SK-N-SH treated with all-trans-retinoic acid at 6 μM for 48 hours (cell line): ENCODE measurements at regions not wholly inside any gene's neighbourhood (a gene's known extent, or its start where the extent isn't known, plus 50 kb on each side); places are given as distances from the start of the nearest gene placed in this dataset.

Source experiments
- ATAC-seq: fragments of 200-7000 bp; cut with Tn5 transposase; 3 replicates; pipeline ENCODE4 v1.9.1; 2020; ENCODE audit warnings: mild to moderate bottlenecking, moderate library complexity
- BACH2 ChIP-seq: fragments of 250-450 bp; sonication (Bioruptor Pico); IDR thresholded peaks from 2 replicates; pipeline ENCODE4 v1.9.0; 2021; ENCODE audit warnings: mild to moderate bottlenecking, borderline replicate concordance
- CSDC2 ChIP-seq: fragments of 250-450 bp; sonication (Bioruptor Pico); IDR thresholded peaks from 2 replicates; pipeline ENCODE4 v1.5.0; 2020; ENCODE audit warnings: mild to moderate bottlenecking, moderate library complexity
- ESRRG ChIP-seq: fragments of 250-450 bp; sonication (Bioruptor Pico); IDR thresholded peaks from 2 replicates; pipeline ENCODE4 v1.6.1; 2021; ENCODE audit warnings: mild to moderate bottlenecking
- GLIS3 ChIP-seq: fragments of 250-450 bp; sonication (Bioruptor Pico); IDR thresholded peaks from 2 replicates; pipeline ENCODE4 v1.5.0; 2020; ENCODE audit warnings: mild to moderate bottlenecking, moderate library complexity
- ISL1 ChIP-seq: fragments of 250-450 bp; sonication (Bioruptor Pico); IDR thresholded peaks from 2 replicates; pipeline ENCODE4 v2.1.2; 2022; ENCODE audit warnings: mild to moderate bottlenecking, moderate library complexity
- OSR1 ChIP-seq: fragments of 250-450 bp; sonication (Bioruptor Pico); IDR thresholded peaks from 2 replicates; pipeline ENCODE4 v1.8.0; 2022; ENCODE audit warnings: moderate library complexity, mild to moderate bottlenecking, inconsistent platforms
- RARB ChIP-seq: fragments of 250-450 bp; sonication (Bioruptor Pico); IDR thresholded peaks from 2 replicates; pipeline ENCODE4 v1.8.0; 2021; ENCODE audit warnings: mild to moderate bottlenecking, moderate library complexity
- SNAI2 ChIP-seq: fragments of 250-450 bp; sonication (Bioruptor Pico); IDR thresholded peaks from 2 replicates; pipeline ENCODE4 v1.5.0; 2020; ENCODE audit warnings: mild to moderate bottlenecking, moderate library complexity
- TCF4 ChIP-seq: fragments of 250-450 bp; sonication (Bioruptor Pico); IDR thresholded peaks from 2 replicates; pipeline ENCODE4 v1.8.0; 2021; ENCODE audit warnings: mild to moderate bottlenecking, moderate library complexity, borderline replicate concordance
- TOX ChIP-seq: fragments of 250-450 bp; sonication (Bioruptor Pico); IDR thresholded peaks from 2 replicates; pipeline ENCODE4 v1.8.0; 2021; ENCODE audit warnings: mild to moderate bottlenecking, moderate library complexity, borderline replicate concordance
- ZC3H10 ChIP-seq: fragments of 250-450 bp; sonication (Bioruptor Pico); IDR thresholded peaks from 2 replicates; pipeline ENCODE4 v1.5.1; 2021; ENCODE audit warnings: mild to moderate bottlenecking, moderate library complexity
- ZFP3 ChIP-seq: fragments of 250-450 bp; sonication (Bioruptor Pico); IDR thresholded peaks from 2 replicates; pipeline ENCODE4 v1.5.0; 2020; ENCODE audit warnings: mild to moderate bottlenecking, moderate library complexity
- ZFP30 ChIP-seq: fragments of 450-650 bp; formaldehyde crosslinking; IDR thresholded peaks from 2 replicates; pipeline ENCODE4 v1.5.0; 2022; ENCODE audit warnings: mild to moderate bottlenecking, moderate library complexity
- ZNF565 ChIP-seq: fragments of 450-650 bp; formaldehyde crosslinking; conservative IDR thresholded peaks from 2 replicates; pipeline ENCODE4 v1.5.0; 2020; ENCODE audit warnings: low read depth, mild to moderate bottlenecking, moderate library complexity
- ZNF70 ChIP-seq: fragments of 450-650 bp; formaldehyde crosslinking; IDR thresholded peaks from 2 replicates; pipeline ENCODE4 v1.5.0; 2020; ENCODE audit warnings: mild to moderate bottlenecking, moderate library complexity
- ZNF8 ChIP-seq: fragments of 450-650 bp; formaldehyde crosslinking; IDR thresholded peaks from 2 replicates; pipeline ENCODE4 v1.5.0; 2020; ENCODE audit warnings: mild to moderate bottlenecking, moderate library complexity
- TF ChIP-seq, protein P1 (sequence below): fragments of 250-450 bp; sonication (Bioruptor Pico); IDR thresholded peaks from 2 replicates; pipeline ENCODE4 v1.5.1; 2020; ENCODE audit warnings: low read depth, mild to moderate bottlenecking, moderate library complexity
- TF ChIP-seq, protein P2 (sequence below): fragments of 250-450 bp; sonication (Bioruptor Pico); IDR thresholded peaks from 2 replicates; pipeline ENCODE4 v1.8.0; 2021; ENCODE audit warnings: low read depth, mild to moderate bottlenecking, moderate library complexity, borderline replicate concordance
- TF ChIP-seq, protein P3 (sequence below): fragments of 250-450 bp; sonication (Bioruptor Pico); IDR thresholded peaks from 2 replicates; pipeline ENCODE4 v1.8.0; 2020; ENCODE audit warnings: mild to moderate bottlenecking, moderate library complexity, borderline replicate concordance
- TF ChIP-seq, protein P4 (sequence below): fragments of 250-450 bp; sonication (Bioruptor Pico); IDR thresholded peaks from 2 replicates; pipeline ENCODE4 v1.5.0; 2020; ENCODE audit warnings: mild to moderate bottlenecking, moderate library complexity
- TF ChIP-seq, protein P5 (sequence below): fragments of 250-450 bp; sonication (Bioruptor Pico); IDR thresholded peaks from 2 replicates; pipeline ENCODE4 v1.5.1; 2021; ENCODE audit warnings: mild to moderate bottlenecking, moderate library complexity

DNA sequence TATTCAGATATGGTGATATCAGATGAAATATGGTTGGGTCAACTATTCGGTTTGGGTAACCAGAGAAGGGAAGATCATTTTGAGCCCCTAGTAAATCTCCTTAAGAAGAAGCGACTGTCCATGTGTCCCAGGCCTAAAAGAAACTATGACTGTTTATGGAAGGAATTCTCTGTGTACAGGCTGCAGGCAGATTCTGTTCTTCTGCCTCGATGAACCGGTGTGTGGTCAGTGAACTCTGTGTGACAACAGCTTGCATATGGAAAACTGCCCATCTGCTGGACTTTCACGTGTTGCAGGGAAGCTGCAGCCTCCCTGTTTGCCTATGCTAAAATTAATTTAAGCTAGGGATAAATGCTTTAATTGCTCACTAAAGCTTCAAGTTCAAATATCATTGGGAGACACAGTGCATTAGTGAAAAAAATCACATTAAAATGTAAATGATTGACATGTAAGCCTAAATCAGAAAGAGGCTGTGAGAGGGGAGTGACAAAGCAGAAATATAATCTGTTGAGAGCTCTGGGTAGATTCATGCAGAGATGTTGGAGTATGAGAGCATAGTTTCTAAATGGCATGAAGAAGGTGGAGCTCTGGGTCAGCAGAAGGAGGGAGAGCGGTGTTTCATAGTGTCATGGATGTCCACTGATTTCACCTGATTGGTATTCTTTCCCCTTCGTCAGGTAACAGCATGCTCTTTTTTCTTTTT lies 65.4 kb upstream of the PFN2 start:
- TF ChIP-seq ZC3H10 (CRISPR knock-in tag) = no peak
- TF ChIP-seq, all 23 proteins: peak for 0

DNA sequence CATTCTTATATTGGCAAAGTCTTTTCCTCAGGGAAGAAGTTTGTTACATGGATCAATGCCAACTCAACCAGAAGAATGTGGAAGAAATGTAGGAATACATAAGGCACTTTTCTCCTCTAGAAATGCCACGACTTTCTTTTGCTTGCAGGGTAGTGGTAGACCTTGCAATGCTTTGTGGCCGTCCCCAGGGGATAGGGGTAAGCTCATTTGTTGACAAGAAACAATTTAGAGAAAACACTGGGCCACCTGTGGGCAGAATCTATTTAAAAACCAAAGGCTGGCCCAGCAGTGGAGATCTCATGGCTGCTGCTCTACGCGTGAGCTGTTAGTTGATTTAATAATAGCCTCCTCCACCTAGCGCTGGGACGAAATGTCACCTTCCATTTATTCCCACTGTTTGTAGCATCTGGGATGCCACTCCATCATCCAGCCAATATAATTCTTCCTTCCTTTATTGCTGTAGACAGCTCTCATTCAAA lies 64.6 kb upstream of the PFN2 start:
- TF ChIP-seq ISL1 (CRISPR knock-in tag) = no peak
- TF ChIP-seq ESRRG (CRISPR knock-in tag) = no peak
- TF ChIP-seq ZC3H10 (CRISPR knock-in tag) = no peak
- no peak for TF ChIP-seq SNAI2
- TF ChIP-seq, protein P1, sequence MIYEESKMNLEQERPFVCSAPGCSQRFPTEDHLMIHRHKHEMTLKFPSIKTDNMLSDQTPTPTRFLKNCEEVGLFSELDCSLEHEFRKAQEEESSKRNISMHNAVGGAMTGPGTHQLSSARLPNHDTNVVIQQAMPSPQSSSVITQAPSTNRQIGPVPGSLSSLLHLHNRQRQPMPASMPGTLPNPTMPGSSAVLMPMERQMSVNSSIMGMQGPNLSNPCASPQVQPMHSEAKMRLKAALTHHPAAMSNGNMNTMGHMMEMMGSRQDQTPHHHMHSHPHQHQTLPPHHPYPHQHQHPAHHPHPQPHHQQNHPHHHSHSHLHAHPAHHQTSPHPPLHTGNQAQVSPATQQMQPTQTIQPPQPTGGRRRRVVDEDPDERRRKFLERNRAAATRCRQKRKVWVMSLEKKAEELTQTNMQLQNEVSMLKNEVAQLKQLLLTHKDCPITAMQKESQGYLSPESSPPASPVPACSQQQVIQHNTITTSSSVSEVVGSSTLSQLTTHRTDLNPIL (CRISPR knock-in tag) = no peak
- no peak for TF ChIP-seq BACH2 (CRISPR knock-in tag)
- TF ChIP-seq TOX = no peak
- TF ChIP-seq RARB = no peak
- TF ChIP-seq, protein P2, sequence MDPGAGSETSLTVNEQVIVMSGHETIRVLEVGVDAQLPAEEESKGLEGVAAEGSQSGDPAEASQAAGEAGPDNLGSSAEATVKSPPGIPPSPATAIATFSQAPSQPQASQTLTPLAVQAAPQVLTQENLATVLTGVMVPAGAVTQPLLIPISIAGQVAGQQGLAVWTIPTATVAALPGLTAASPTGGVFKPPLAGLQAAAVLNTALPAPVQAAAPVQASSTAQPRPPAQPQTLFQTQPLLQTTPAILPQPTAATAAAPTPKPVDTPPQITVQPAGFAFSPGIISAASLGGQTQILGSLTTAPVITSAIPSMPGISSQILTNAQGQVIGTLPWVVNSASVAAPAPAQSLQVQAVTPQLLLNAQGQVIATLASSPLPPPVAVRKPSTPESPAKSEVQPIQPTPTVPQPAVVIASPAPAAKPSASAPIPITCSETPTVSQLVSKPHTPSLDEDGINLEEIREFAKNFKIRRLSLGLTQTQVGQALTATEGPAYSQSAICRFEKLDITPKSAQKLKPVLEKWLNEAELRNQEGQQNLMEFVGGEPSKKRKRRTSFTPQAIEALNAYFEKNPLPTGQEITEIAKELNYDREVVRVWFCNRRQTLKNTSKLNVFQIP (CRISPR knock-in tag) = no peak
- ATAC-seq = no peak

More for the DNA sequence above, 65.4 kb upstream of the PFN2 start:
- ATAC-seq = no peak

DNA sequence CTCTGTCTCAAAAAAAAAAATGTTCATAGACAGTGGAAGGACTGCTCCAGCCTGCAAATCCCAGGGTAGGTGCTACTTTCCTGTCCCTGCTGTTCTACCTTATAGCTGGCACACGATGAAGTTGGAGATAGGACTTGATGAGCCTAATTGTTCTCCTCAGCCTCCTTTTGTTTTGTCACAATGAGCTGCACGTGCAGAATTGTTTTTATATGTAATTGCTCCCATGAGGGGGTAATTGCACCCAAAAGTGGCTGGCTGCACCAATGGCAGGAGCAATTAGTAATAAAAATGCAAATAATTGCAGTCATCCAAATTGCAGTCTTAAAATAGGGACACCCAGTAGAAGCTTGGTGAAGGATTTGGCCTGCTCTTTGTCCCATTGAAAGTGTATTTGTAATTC lies 63.0 kb upstream of the PFN2 start:
- TF ChIP-seq ZNF565 (CRISPR knock-in tag) (no peak), ZC3H10 (CRISPR knock-in tag) (no peak), GLIS3 (CRISPR knock-in tag) (no peak), RARB (no peak), ZFP30 (CRISPR knock-in tag) (no peak), TCF4 (no peak), ZNF8 (no peak), ZFP3 (no peak), ISL1 (CRISPR knock-in tag) (no peak), OSR1 (CRISPR knock-in tag) (no peak), CSDC2 (CRISPR knock-in tag) (no peak), ZNF70 (CRISPR knock-in tag) (no peak), BACH2 (CRISPR knock-in tag) (no peak)
- TF ChIP-seq, all 23 proteins: peak for 0
- ATAC-seq = no peak

DNA sequence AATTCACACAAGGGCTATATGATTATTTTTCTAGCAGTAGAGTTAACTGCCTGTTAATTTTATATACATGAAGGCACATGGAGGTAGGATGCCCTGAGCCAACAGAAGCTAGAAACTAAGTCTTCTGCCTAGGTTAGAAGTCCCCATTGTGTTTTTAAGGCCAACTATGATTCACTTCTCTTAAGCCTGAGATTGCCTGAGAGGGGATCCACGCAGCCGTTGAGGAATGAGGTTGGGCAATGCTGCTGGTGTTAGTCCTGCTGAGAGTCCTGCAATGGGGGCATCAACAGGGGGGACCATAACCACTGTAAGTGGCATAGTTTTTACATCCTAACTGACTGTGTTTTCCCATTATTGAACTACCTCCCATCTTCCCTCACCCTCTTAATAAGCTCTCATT lies 60.1 kb upstream of the PFN2 start:
- TF ChIP-seq ZNF565 (CRISPR knock-in tag) (no peak), BACH2 (CRISPR knock-in tag) (no peak), OSR1 (CRISPR knock-in tag) (no peak), ZFP30 (CRISPR knock-in tag) (no peak)
- TF ChIP-seq, protein P3, sequence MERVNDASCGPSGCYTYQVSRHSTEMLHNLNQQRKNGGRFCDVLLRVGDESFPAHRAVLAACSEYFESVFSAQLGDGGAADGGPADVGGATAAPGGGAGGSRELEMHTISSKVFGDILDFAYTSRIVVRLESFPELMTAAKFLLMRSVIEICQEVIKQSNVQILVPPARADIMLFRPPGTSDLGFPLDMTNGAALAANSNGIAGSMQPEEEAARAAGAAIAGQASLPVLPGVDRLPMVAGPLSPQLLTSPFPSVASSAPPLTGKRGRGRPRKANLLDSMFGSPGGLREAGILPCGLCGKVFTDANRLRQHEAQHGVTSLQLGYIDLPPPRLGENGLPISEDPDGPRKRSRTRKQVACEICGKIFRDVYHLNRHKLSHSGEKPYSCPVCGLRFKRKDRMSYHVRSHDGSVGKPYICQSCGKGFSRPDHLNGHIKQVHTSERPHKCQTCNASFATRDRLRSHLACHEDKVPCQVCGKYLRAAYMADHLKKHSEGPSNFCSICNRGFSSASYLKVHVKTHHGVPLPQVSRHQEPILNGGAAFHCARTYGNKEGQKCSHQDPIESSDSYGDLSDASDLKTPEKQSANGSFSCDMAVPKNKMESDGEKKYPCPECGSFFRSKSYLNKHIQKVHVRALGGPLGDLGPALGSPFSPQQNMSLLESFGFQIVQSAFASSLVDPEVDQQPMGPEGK = no peak
- TF ChIP-seq, protein P4, sequence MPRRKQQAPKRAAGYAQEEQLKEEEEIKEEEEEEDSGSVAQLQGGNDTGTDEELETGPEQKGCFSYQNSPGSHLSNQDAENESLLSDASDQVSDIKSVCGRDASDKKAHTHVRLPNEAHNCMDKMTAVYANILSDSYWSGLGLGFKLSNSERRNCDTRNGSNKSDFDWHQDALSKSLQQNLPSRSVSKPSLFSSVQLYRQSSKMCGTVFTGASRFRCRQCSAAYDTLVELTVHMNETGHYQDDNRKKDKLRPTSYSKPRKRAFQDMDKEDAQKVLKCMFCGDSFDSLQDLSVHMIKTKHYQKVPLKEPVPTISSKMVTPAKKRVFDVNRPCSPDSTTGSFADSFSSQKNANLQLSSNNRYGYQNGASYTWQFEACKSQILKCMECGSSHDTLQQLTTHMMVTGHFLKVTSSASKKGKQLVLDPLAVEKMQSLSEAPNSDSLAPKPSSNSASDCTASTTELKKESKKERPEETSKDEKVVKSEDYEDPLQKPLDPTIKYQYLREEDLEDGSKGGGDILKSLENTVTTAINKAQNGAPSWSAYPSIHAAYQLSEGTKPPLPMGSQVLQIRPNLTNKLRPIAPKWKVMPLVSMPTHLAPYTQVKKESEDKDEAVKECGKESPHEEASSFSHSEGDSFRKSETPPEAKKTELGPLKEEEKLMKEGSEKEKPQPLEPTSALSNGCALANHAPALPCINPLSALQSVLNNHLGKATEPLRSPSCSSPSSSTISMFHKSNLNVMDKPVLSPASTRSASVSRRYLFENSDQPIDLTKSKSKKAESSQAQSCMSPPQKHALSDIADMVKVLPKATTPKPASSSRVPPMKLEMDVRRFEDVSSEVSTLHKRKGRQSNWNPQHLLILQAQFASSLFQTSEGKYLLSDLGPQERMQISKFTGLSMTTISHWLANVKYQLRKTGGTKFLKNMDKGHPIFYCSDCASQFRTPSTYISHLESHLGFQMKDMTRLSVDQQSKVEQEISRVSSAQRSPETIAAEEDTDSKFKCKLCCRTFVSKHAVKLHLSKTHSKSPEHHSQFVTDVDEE = no peak
- TF ChIP-seq, all 23 proteins: peak for 0
- no peak for ATAC-seq

DNA sequence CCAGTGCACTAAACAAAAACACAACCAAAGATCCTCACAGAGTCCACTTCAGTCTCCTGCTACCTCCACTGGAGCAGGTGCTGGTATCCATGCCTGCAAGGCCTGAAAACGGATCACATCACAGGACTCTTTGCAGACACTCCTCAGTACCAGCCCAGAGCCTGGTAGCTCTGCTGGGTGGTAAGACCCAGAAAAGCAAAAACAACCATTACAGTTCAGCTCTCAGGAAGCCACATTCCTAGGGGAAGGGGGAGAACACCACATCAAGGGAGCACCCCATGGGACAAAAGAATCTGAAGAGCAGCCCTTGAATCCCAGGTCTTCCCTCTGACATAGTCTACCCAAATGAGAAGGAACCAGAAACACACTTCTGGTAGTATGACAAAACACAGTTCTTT lies 52.5 kb upstream of the PFN2 start:
- ATAC-seq = no peak
- TF ChIP-seq ZNF70 (CRISPR knock-in tag) (no peak), ESRRG (CRISPR knock-in tag) (no peak), BACH2 (CRISPR knock-in tag) (no peak), OSR1 (CRISPR knock-in tag) (no peak)
- TF ChIP-seq, protein P5, sequence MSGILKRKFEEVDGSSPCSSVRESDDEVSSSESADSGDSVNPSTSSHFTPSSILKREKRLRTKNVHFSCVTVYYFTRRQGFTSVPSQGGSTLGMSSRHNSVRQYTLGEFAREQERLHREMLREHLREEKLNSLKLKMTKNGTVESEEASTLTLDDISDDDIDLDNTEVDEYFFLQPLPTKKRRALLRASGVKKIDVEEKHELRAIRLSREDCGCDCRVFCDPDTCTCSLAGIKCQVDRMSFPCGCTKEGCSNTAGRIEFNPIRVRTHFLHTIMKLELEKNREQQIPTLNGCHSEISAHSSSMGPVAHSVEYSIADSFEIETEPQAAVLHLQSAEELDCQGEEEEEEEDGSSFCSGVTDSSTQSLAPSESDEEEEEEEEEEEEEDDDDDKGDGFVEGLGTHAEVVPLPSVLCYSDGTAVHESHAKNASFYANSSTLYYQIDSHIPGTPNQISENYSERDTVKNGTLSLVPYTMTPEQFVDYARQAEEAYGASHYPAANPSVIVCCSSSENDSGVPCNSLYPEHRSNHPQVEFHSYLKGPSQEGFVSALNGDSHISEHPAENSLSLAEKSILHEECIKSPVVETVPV (CRISPR knock-in tag) = no peak
